HUES64 (cell line): ENCODE measurements at regions not wholly inside any gene's neighbourhood (a gene's known extent, or its start where the extent isn't known, plus 50 kb on each side); places are given as distances from the start of the nearest gene placed in this dataset.

Source experiments
- H3K27ac ChIP-seq: 2 replicates; pipeline ENCODE4 v1.7.0; 2013; ENCODE audit warnings: low read depth, low read length, inconsistent platforms
- H3K27me3 ChIP-seq: 2 replicates; pipeline ENCODE4 v1.6.1; 2013; ENCODE audit warnings: mild to moderate bottlenecking, low read length; ENCODE audit not compliant: insufficient read depth
- H3K36me3 ChIP-seq: 2 replicates; pipeline ENCODE4 v1.6.1; 2013; ENCODE audit warnings: mild to moderate bottlenecking, low read length; ENCODE audit not compliant: insufficient read depth
- H3K4me1 ChIP-seq: 2 replicates; pipeline ENCODE4 v1.6.1; 2013; ENCODE audit warnings: mild to moderate bottlenecking, low read length, moderate library complexity; ENCODE audit not compliant: insufficient read depth
- H3K4me3 ChIP-seq: 2 replicates; pipeline ENCODE4 v1.5.1; 2013; ENCODE audit warnings: mild to moderate bottlenecking, low read length, moderate library complexity
- H3K9ac ChIP-seq: 2 replicates; pipeline ENCODE4 v1.6.1; 2013; ENCODE audit warnings: mild to moderate bottlenecking, low read depth, low read length
- H3K9me3 ChIP-seq: 2 replicates; pipeline ENCODE4 v1.6.1; 2013; ENCODE audit warnings: low read depth, low read length; ENCODE audit not compliant: insufficient read depth
- WGBS: fragments of 150-250, 120-280 bp; methylation state at CpG from one replicate; pipeline ENCODE4 v1.1.7; 2013; ENCODE audit warnings: missing lambda C conversion rate; 5-methylcytosine and 5-hydroxymethylcytosine counted together

- Histone ChIP-seq H3K36me3 (no peaks in the 10 kb centered on the region), H3K9me3 (no peaks in the 10 kb centered on the region), H3K4me3 (no peak overlapping the region), H3K27ac (no peak overlapping the region), H3K27me3 (no peaks in the 10 kb centered on the region), H3K4me1 (no peaks in the 10 kb centered on the region), H3K9ac (no peak overlapping the region)
- WGBS, result 93% methylated on average over 5 of the region's 5 CpGs
These were observed 555.0 kb downstream of the TNS3 start for GRCh38 chr7:47026780-47027361.

- H3K36me3 ChIP-seq, result no peaks in the 10 kb centered on the region
- 86% methylated on average over 4 of the region's 4 CpGs for WGBS
- H3K4me3 ChIP-seq, result no peak overlapping the region
- H3K27me3 ChIP-seq, result no peaks in the 10 kb centered on the region
- no peaks in the 10 kb centered on the region for H3K4me1 ChIP-seq
- no peak overlapping the region for H3K27ac ChIP-seq
- no peak overlapping the region for H3K9ac ChIP-seq
- H3K9me3 ChIP-seq, result no peaks in the 10 kb centered on the region
These were observed 556.9 kb downstream of the TNS3 start for GRCh38 chr7:47024991-47025390.

GRCh38 chr7:47008461-47008860 is 573.5 kb downstream of the TNS3 start:
- Histone ChIP-seq H3K36me3 (no peaks in the 10 kb centered on the region), H3K27me3 (no peaks in the 10 kb centered on the region), H3K27ac (no peak overlapping the region), H3K9me3 (no peaks in the 10 kb centered on the region), H3K4me1 (no peaks in the 10 kb centered on the region), H3K9ac (no peak overlapping the region), H3K4me3 (no peak overlapping the region)
- 89% methylated on average over 1 of the region's 1 CpG for WGBS

- WGBS, result 95% methylated on average over 3 of the region's 5 CpGs
- H3K4me1 ChIP-seq, result no peaks in the 10 kb centered on the region
- no peak overlapping the region for H3K9ac ChIP-seq
- no peak overlapping the region for H3K27ac ChIP-seq
- no peak overlapping the region for H3K4me3 ChIP-seq
- no peaks in the 10 kb centered on the region for H3K27me3 ChIP-seq
- no peaks in the 10 kb centered on the region for H3K36me3 ChIP-seq
- H3K9me3 ChIP-seq, result no peaks in the 10 kb centered on the region
These were observed 574.4 kb downstream of the TNS3 start for GRCh38 chr7:47007471-47007870.

- Histone ChIP-seq H3K4me3 (no peak overlapping the region), H3K36me3 (no peaks in the 10 kb centered on the region), H3K9me3 (no peaks in the 10 kb centered on the region), H3K27me3 (no peaks in the 10 kb centered on the region), H3K4me1 (0 out of 2 replicates have a peak, but pooled peaks cover 3% of the 10 kb centered on the region), H3K9ac (no peak overlapping the region), H3K27ac (no peak overlapping the region)
- 89% methylated on average over 1 of the region's 1 CpG for WGBS
These were observed 581.4 kb downstream of the TNS3 start for GRCh38 chr7:47000561-47000960.

GRCh38 chr7:46999866-47000265 is 582.0 kb downstream of the TNS3 start:
- H3K27ac ChIP-seq, result no peak overlapping the region
- H3K27me3 ChIP-seq, result no peaks in the 10 kb centered on the region
- H3K36me3 ChIP-seq, result no peaks in the 10 kb centered on the region
- H3K4me1 ChIP-seq, result 0 out of 2 replicates have a peak, but pooled peaks cover 3% of the 10 kb centered on the region
- no peaks in the 10 kb centered on the region for H3K9me3 ChIP-seq
- no peak overlapping the region for H3K9ac ChIP-seq
- H3K4me3 ChIP-seq, result no peak overlapping the region

- H3K9ac ChIP-seq, result no peak overlapping the region
- H3K4me3 ChIP-seq, result no peak overlapping the region
- no peaks in the 10 kb centered on the region for H3K36me3 ChIP-seq
- no peak overlapping the region for H3K27ac ChIP-seq
- H3K9me3 ChIP-seq, result no peaks in the 10 kb centered on the region
- H3K4me1 ChIP-seq, result no peaks in the 10 kb centered on the region
- WGBS, result 97% methylated on average over 3 of the region's 3 CpGs
- H3K27me3 ChIP-seq, result no peaks in the 10 kb centered on the region
These were observed 584.9 kb downstream of the TNS3 start for GRCh38 chr7:46996972-46997371.

- Histone ChIP-seq H3K4me3 (no peak overlapping the region), H3K9ac (no peak overlapping the region), H3K9me3 (no peaks in the 10 kb centered on the region), H3K27me3 (no peaks in the 10 kb centered on the region), H3K4me1 (no peaks in the 10 kb centered on the region), H3K36me3 (no peaks in the 10 kb centered on the region), H3K27ac (no peak overlapping the region)
- WGBS, result 85% methylated on average over 3 of the region's 3 CpGs
These were observed 588.5 kb downstream of the TNS3 start for GRCh38 chr7:46993396-46993795.

- Histone ChIP-seq H3K27ac (no peak overlapping the region), H3K9ac (no peak overlapping the region), H3K9me3 (no peaks in the 10 kb centered on the region), H3K36me3 (no peaks in the 10 kb centered on the region), H3K4me1 (no peaks in the 10 kb centered on the region), H3K27me3 (no peaks in the 10 kb centered on the region), H3K4me3 (no peak overlapping the region)
These were observed 591.1 kb downstream of the TNS3 start for GRCh38 chr7:46990761-46991160.

GRCh38 chr7:46989247-46989646 is 592.7 kb downstream of the TNS3 start:
- no peak overlapping the region for H3K4me3 ChIP-seq
- no peaks in the 10 kb centered on the region for H3K27me3 ChIP-seq
- no peak overlapping the region for H3K27ac ChIP-seq
- H3K4me1 ChIP-seq, result no peaks in the 10 kb centered on the region
- H3K9me3 ChIP-seq, result no peaks in the 10 kb centered on the region
- no peak overlapping the region for H3K9ac ChIP-seq
- H3K36me3 ChIP-seq, result no peaks in the 10 kb centered on the region

GRCh38 chr7:46982928-46983327 is 599.0 kb downstream of the TNS3 start:
- Histone ChIP-seq H3K9ac (no peak overlapping the region), H3K9me3 (no peaks in the 10 kb centered on the region), H3K4me3 (no peak overlapping the region), H3K36me3 (no peaks in the 10 kb centered on the region), H3K4me1 (no peaks in the 10 kb centered on the region), H3K27me3 (no peaks in the 10 kb centered on the region), H3K27ac (no peak overlapping the region)
- WGBS, result 96% methylated on average over 7 of the region's 8 CpGs

- H3K36me3 ChIP-seq, result no peaks in the 10 kb centered on the region
- no peak overlapping the region for H3K27ac ChIP-seq
- H3K4me1 ChIP-seq, result no peaks in the 10 kb centered on the region
- WGBS, result 100% methylated on average over 1 of the region's 1 CpG
- H3K27me3 ChIP-seq, result no peaks in the 10 kb centered on the region
- no peak overlapping the region for H3K4me3 ChIP-seq
- H3K9ac ChIP-seq, result no peak overlapping the region
- no peaks in the 10 kb centered on the region for H3K9me3 ChIP-seq
These were observed 602.5 kb downstream of the TNS3 start for GRCh38 chr7:46979439-46979838.
